GM18861 (cell line): ENCODE measurements at regions not wholly inside any gene's neighbourhood (a gene's known extent, or its start where the extent isn't known, plus 50 kb on each side); places are given as distances from the start of the nearest gene placed in this dataset.

Experiments
- ATAC-seq: cut with Tn5 transposase; IDR thresholded peaks from one replicate; pipeline ENCODE4 v1.9.1; 2021; ENCODE audit not compliant: unreplicated experiment

- no peak for ATAC-seq
Measured at GRCh38 chr4:13190093-13190721, 293.9 kb downstream of the RAB28 start.

GRCh38 chr4:13184199-13184598 lies 299.9 kb downstream of the RAB28 start:
- ATAC-seq: no peak

DNA sequence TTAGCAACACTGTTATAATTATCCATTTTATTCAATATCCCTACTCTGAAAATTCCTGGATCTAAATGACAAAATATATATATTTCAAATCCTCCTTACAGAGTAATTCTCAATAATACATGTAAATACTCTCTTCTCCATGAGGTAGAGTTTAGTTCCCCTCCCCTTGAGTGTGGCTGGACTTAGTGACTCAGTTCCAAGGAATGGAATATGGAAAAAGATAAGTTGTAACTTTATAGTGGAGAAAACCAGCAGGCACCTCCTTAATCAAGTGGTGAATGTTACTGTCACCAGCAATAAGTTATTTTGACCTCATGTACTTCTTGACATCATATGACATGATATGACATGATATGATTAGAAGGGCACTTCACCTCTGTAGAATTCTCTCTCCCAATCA lies 302.0 kb downstream of the RAB28 start:
- no peak for ATAC-seq

DNA sequence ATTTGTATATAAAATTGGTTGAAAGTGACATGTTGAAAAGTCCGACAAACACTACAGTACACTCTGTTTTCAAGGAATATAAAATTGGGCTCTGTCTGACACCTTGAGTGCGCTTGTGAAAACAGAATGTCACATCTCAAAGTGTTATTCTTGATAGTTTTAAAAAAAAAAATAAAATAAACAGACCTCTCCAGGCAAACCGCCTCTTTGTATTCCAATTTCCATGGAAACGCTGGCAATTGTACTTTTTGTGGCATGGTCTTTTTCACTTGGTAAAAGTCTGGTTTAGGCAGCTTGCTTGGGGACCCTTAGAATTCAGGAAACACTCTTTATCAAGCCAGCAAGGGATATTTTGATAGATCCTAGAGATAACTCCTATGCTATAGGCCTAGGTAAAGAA lies 302.5 kb downstream of the RAB28 start:
- no peak for ATAC-seq

DNA sequence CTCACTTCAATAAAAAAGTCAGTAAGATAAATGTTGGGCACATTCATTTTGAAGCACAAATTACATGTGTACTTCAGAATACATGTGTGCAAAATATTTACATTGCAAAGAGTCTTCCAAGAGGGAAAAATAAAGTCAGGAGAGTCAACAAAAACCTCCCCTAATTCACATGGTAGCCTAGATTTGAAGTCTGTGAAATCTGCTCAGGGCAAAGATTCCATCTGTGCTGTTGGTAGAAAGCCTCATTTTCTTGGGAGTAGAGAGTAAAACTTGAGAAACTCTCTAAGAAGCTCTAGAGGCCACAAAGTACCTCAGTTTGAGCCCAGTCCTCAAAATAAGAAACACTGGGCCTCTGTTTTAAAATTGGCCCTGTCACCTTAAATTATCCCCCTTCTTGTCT lies 303.4 kb downstream of the RAB28 start:
- no peak for ATAC-seq

GRCh38 chr4:13178621-13179020 lies 305.5 kb downstream of the RAB28 start:
- no peak for ATAC-seq

DNA sequence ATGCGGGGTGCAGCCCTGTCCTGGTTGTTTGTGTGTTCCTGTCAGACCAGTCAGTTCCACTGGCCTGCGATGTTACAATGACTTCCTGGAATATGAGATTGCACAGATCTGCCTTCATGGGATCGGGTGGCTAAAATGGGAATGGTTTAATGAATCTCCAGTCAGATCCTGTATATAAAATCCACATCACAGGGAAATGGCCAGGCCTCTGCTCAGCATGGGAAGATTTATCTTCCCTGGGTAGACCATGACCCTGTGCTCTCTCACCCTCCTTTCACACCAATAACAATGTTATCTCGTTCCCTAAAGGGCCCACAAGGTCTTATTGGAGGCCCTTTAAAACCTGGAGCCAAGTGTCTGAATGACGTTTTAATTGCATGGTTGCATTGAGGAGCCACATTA lies 307.4 kb downstream of the RAB28 start:
- ATAC-seq: no peak

- no peak for ATAC-seq
Measured at GRCh38 chr4:13174926-13175325, 309.2 kb downstream of the RAB28 start.

GRCh38 chr4:13174001-13174400 lies 310.1 kb downstream of the RAB28 start:
- ATAC-seq: no peak

GRCh38 chr4:13171292-13172057 lies 312.7 kb downstream of the RAB28 start:
- no peak for ATAC-seq

DNA sequence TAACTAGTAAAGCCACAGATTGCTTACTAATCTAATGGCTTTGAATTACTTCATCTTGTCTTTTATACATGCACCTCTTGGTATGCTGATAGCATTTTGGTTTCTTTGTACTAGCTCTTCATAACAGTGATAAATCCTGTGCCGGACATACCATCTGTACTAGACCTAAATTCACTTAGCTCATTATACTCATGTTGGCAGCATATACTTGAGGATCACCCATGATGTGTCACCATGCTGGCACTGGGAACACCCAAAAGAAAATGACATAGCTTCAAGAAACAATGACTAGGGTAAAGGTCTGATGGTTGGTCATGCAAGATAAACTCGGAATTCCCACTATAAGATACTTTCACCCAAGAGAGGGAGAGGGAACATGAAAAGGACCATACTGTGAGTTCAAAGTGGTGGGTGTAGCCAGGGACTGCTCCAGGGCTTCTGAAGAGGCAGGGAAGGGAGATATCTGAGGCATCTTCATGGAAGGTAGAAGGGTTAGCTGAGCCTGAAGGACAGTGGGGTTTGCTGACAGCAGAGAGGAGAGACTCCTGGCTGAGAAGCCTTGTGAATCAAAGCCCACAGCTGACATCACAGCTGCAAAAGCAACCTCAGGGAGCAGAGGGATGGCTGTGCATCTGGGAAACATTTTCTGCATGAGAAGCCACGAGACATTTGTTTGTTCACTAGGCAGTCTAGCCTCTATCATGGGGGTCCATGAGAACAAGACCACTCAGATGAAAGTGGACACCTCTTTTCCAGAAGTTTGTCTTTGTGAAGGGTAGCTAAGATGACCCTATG lies 314.2 kb downstream of the RAB28 start:
- ATAC-seq: no peak

- ATAC-seq: no peak
Measured at GRCh38 chr4:13168326-13168725, 315.8 kb downstream of the RAB28 start.

DNA sequence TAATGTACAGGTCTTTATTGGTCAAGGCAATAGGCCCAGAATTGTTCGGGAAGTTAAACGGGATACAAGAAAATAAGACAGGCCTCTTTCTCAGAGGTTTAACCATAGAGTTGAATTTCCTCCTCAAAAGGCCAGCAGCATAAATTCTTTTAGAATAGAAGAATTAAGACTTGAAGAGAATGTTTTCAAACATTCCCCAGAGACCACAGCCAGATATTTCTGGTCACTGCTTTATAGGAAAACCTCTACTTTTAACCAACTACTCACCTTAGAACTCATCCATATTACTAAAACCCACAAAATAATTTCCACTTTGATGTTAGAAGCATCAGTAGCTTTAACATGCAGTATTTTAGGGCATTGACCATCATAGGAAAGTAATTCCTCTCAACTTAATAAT lies 317.9 kb downstream of the RAB28 start:
- no peak for ATAC-seq

GRCh38 chr4:13164783-13165331 lies 319.3 kb downstream of the RAB28 start:
- ATAC-seq: no peak

DNA sequence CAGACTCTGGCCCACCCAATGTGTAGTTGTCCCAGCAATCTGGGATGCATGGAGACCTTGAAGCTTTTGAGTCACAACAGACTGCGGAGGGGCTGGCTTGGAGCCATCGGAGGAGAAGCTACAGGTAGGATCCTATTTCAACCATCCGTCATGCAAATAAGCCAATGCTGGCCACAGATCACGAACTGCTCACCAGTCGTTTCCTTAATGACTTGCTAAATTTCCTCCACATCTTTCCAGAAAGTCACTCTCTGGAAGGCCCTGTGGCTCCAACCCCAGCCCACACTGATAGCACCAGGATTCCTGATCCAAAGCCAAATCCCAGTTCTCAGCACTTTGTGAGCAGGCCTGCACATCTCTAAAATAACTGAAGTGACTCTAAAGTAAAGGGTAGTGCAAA lies 321.3 kb downstream of the RAB28 start:
- ATAC-seq: no peak

- no peak for ATAC-seq
Measured at GRCh38 chr4:13160920-13161319, 323.2 kb downstream of the RAB28 start.

GRCh38 chr4:13159041-13159620 lies 325.0 kb downstream of the RAB28 start:
- ATAC-seq: no peak

GRCh38 chr4:13151194-13151593 lies 332.9 kb downstream of the RAB28 start:
- no peak for ATAC-seq

DNA sequence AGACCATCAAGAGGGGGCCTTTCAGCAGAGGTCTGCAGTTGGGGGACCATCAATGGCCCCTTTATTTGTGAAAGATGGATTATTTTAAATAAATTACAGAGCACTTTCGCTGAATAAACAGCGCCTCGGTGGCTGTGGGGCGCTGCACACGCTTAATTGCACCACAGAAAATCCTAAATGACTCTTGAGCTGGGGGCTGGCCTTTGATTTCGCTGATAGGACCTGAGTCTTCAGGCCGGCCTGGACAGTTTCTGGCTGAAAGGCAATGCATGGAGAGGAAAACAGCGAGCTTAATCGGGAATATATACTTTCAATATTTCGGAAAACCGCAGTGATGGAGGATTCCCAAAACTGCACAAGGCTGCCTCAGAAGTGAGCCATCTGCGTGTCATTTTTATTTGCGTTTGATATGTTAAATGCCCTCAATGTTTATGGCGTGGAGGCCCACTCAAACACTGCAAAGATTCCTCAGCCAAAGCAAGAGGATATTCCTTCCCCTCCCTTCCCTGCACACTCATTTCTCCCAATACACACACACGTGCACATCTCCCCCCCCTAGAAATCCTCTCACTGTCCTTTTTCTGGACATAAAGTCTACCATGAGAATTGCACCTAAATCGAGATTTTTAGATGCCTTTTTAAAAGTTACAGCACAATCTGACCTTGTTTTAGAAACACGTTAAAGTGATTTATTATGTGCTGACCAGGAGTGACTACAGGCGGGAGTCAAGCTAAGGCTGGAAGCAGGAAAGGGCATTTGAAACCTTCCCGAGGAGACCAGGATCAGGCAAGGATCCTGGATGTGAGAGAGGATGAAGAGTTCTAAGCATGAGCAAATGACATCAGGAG lies 340.7 kb downstream of the RAB28 start:
- no peak for ATAC-seq

GRCh38 chr4:13142726-13143125 lies 341.4 kb downstream of the RAB28 start:
- ATAC-seq: no peak
